GM18498 (cell line): ENCODE measurements at regions not wholly inside any gene's neighbourhood (a gene's known extent, or its start where the extent isn't known, plus 50 kb on each side); places are given as distances from the start of the nearest gene placed in this dataset.
A peak's percentile ranks its signal among the peaks of the same experiment; 100 is the strongest.

Experiments
- ATAC-seq: cut with Tn5 transposase; IDR thresholded peaks from one replicate; pipeline ENCODE4 v1.9.1; 2021; ENCODE audit warnings: mild to moderate bottlenecking, moderate library complexity; ENCODE audit not compliant: unreplicated experiment

- no peak for ATAC-seq
These were observed 142.9 kb upstream of the TMPO start for GRCh38 chr12:98372340-98373024.

DNA sequence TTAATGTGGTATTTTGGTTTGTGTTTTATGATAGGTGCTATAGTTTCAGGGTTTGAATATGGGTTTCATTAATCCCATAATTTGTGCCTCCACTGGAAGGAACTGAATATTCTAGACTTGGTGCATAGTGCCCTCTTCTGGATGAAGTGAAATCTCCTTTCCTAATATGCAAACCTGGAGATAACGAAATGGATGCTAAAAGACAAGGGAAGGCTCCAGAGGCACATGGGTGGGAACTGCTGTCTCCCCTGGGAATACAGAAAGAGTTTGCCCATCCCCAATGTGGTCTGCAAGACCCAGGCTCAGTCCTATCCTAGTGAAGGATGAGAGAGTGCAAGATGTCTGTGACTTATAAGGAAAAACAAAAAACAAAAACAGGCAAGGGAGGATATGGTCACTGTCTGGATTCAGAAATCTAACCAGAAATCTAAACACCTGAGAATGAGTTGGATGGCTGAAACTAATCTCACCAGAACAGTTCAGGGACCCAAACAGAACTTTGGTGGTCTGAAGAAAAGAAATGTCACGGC is 142.3 kb upstream of the TMPO start:
- no peak for ATAC-seq

GRCh38 chr12:98374007-98374406 is 141.4 kb upstream of the TMPO start:
- ATAC-seq = no peak

- no peak for ATAC-seq
These were observed 136.3 kb upstream of the TMPO start for GRCh38 chr12:98379106-98379505.

DNA sequence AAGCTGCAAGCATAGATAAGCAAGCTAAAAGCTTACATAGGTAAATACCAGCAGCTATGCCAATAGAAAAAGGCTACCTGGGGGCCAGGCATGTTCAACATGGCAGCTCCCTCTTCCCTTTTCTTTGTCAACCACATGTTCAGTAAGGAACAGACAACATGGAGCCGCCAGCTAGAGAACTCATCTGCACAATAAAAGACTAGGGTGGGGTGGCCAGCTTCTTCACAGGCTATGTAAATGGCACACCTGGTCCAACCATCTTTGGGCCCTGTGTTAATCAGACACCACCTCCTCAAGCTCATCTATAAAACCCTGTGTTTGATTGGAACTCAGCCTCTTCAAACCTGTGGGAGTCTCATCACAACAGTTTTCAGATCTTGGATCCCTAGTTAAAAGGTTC is 129.7 kb upstream of the TMPO start:
- no peak for ATAC-seq

- ATAC-seq = no peak
These were observed 127.9 kb upstream of the TMPO start for GRCh38 chr12:98387444-98387843.

- no peak for ATAC-seq
These were observed 127.3 kb upstream of the TMPO start for GRCh38 chr12:98388126-98388525.

GRCh38 chr12:98389593-98389992 is 125.8 kb upstream of the TMPO start:
- ATAC-seq = no peak

GRCh38 chr12:98397323-98398105 is 117.9 kb upstream of the TMPO start:
- peak; percentile 89 for ATAC-seq

DNA sequence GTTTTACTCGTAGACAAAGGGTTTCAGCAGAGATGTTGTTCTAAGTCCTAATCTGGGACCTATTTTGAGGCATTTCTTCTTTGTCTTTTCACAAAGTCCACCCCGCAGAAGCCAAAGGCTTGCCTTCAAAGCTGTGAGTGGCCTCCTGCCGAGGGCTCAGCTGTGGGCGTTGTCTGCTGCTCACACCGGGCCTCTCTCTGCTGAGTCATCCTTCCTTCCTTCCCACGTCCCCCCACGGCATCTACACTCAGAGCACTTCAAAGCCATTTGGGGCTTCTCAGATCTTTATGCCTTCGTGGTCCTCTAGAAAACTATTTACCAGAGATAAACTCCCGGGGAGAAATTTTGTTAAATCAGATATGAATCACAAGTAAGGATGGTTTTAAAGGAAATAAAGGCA is 115.9 kb upstream of the TMPO start:
- ATAC-seq = peak; percentile 49

DNA sequence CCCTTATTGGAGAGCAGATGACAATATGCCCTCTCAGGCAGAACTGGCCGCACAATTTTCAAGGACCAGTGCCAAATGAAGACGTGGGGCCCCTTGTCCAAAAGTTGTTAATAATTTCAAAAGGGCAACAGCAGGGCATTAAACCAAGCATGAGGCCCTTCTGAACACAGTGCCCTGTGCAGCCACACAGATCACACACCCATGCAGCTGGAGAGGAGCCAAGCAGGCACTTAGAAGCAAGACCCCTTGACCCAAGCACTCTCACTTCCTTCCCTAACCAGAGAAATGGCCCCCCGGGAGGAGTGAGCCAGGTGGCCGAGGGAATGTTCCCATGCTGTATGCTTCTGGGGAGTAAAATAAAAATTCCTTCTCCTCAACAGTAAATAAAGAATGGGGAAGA is 114.0 kb upstream of the TMPO start:
- ATAC-seq = no peak

- ATAC-seq = no peak
These were observed 113.3 kb upstream of the TMPO start for GRCh38 chr12:98402091-98402490.

GRCh38 chr12:98402671-98403070 is 112.7 kb upstream of the TMPO start:
- ATAC-seq = no peak

- no peak for ATAC-seq
These were observed 112.0 kb upstream of the TMPO start for GRCh38 chr12:98403385-98403784.

GRCh38 chr12:98403936-98404335 is 111.5 kb upstream of the TMPO start:
- no peak for ATAC-seq

DNA sequence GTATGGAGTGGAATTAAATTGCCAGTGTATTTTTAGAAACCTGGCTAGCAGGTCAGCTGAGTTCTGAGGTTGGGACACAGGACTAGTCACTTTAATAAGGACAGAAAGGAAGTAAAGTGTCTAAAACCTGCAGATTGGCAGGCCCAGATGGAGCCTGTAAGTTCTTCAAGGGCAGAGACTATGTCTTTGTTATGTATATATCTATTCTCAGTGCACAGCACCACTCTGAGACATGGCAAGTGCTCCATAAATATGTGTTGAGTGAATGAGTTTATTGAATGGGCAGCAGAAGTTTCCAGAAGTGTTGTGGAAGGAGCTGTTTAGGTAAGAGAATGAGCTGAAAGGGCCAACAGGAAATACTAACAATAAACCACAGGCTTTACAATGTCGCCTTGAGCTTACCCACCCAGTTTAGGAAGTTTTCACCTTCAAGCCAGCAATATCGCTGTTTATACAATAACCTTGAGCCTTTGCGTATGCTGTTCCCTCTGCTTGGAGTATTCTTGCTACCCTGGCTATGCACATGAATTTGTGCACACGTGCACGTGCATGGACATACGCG is 109.5 kb upstream of the TMPO start:
- ATAC-seq = no peak

- ATAC-seq = no peak
These were observed 109.0 kb upstream of the TMPO start for GRCh38 chr12:98406378-98406777.

- no peak for ATAC-seq
These were observed 106.7 kb upstream of the TMPO start for GRCh38 chr12:98408681-98409080.

DNA sequence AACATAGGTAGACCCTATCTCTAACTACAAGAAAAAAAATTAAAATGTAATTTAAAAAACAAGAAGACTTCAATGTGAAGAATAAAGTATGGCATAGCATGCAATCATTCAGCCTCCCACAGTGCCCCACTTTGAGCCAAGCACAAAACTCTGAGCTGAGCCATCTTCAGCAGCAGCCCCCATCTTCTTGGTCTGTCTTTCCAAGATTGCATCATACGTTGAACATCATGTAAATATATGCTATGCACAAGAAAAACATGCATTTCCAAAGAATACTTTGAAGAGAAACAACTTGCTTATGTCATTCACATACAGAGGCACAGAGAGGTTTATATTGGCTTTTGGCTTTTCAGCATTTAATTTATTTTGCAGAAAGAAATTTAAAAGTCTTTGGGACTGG is 105.8 kb upstream of the TMPO start:
- ATAC-seq = no peak

DNA sequence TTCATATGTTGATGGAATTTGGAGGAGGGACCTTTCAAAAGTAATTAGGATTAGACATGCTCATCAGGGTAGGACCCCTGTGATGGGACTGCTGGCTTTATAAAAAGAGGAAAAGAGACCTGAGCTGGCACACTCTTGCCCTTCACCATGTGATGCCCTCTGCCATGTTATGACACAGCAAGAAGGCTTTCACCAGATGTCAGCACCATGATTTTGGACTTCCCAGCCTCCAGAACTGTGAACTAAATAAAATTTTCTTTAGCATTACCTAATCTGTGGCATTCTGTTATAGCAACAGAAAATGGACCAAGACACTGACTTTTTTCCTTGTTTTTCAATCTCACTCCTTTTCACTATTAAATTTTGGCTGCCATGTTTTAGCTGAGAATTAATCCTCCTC is 105.0 kb upstream of the TMPO start:
- no peak for ATAC-seq

DNA sequence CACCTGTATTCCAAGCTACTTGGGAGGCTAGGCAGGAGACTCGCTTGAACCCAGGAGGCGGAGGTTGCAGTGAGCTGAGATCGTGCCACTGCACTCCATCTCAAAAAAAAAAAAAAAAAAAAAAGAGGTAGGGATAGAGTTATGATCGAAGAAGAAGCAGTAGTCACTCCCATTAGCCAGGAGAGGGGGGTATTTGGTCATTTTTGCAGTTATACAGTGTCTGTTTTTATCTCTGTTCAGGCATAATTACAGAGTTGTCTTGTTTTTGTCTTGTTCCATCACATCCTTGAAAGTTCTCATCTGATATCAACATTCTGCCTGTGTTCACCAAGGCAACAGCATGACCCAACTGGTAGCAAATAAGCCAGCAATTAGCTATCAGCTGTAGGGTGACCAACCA is 98.5 kb upstream of the TMPO start:
- no peak for ATAC-seq

DNA sequence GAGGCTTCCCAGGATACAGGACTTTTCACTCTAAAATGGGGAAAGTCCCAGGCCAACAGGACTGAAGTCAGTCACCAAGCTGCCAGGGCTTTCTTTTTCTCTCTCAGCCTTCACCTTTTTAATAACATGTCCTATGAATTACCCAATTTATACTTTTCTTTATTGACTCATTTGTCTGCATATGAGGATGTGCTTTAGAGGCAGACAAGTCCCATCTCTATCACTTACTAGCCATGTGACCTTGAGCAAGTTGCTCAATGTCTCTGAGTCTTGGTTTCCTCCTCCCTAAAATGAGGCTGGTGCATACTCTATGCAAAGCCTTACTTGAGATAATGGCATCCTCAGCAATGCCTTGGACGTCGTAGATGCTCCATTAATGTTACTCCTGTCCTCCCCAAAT is 98.1 kb upstream of the TMPO start:
- no peak for ATAC-seq
